Vagina (tissue), 2 donors: ENCODE measurements at regions not wholly inside any gene's neighbourhood (a gene's known extent, or its start where the extent isn't known, plus 50 kb on each side); places are given as distances from the start of the nearest gene placed in this dataset.

ENCODE experiments used
- DNase-seq, 2 donors: peaks; one replicate each; pipeline ENCODE4 v3.0.0-alpha.2; 2017; ENCODE audit errors: extremely low spot score in 2 of 2
- H3K27ac ChIP-seq: fragments of 200-600 bp; sonication (generic); one replicate; pipeline ENCODE4 v1.5.1; 2019
- H3K27me3 ChIP-seq: fragments of 200-600 bp; sonication (generic); one replicate; pipeline ENCODE4 v1.5.1; 2019
- H3K36me3 ChIP-seq, 2 donors: fragments of 200-600 bp; sonication (generic); one replicate each; pipeline ENCODE4 v1.5.1; 2017 to 2019
- H3K4me1 ChIP-seq: fragments of 200-600 bp; sonication (generic); one replicate; pipeline ENCODE4 v1.5.1; 2019
- H3K4me3 ChIP-seq, 2 donors: fragments of 200-600 bp; sonication (generic); 1 replicate in 1 of 2; 2 replicates in 1 of 2; pipeline ENCODE4 v1.5.1; 2016 to 2019
- H3K9me3 ChIP-seq: fragments of 200-600 bp; sonication (generic); one replicate; pipeline ENCODE4 v1.5.1; 2019
- CTCF ChIP-seq, 3 experiments: fragments of 450-650 bp in 2 of 3; fragments of 200-600 bp in 1 of 3; sonication (generic) in 1 of 3; IDR thresholded peaks; one replicate each; pipeline ENCODE4 v1.5.1; 2017 to 2019; ENCODE audit warnings: antibody characterized with exemption in 3 of 3, mild to moderate bottlenecking in 2 of 3, moderate library complexity in 2 of 3
- POLR2A ChIP-seq, 2 donors: fragments of 450-650 bp; IDR thresholded peaks; one replicate each; pipeline ENCODE4 v1.6.1; 2017; ENCODE audit warnings: antibody characterized with exemption in 2 of 2, mild to moderate bottlenecking in 2 of 2, moderate library complexity in 2 of 2
- POLR2AphosphoS5 ChIP-seq, 2 donors: sonication (generic); formaldehyde crosslinking; IDR thresholded peaks; one replicate each; pipeline ENCODE4 v1.9.0; 2017; ENCODE audit warnings: antibody characterized with exemption in 2 of 2, mild to moderate bottlenecking in 2 of 2, low read depth in 1 of 2; ENCODE audit not compliant: insufficient read depth in 1 of 2
- intact Hi-C: fragments of 100-400 bp; cut with DNase I; formaldehyde crosslinking; loops from one replicate; pipeline ENCODE4 v1.15.1; 2023

GRCh38 chr12:114767906-114768722, 84.1 kb upstream of the TBX3 start:
- TF ChIP-seq POLR2A (IDR thresholded peaks at IDR 0.05) = no peak
- no peak for TF ChIP-seq POLR2AphosphoS5 (IDR thresholded peaks at IDR 0.05; ENCODE audit: insufficient read depth in 1 of 2, low read depth in 1 of 2)
- no peak for TF ChIP-seq CTCF (IDR thresholded peaks at IDR 0.05)
- Histone ChIP-seq H3K36me3 (no peaks in the 10 kb centered on the region), H3K4me1 (no peaks in the 10 kb centered on the region), H3K27me3 (no peaks in the 10 kb centered on the region), H3K27ac (no peak overlapping the region), H3K9me3 (no peaks in the 10 kb centered on the region), H3K4me3 (no peak overlapping the region)
- DNase-seq = no peak
- intact Hi-C loops = no loop called here

GRCh38 chr12:114767084-114767760, 83.2 kb upstream of the TBX3 start:
- intact Hi-C loops = no loop called here
- DNase-seq = no peak
- TF ChIP-seq CTCF (IDR thresholded peaks at IDR 0.05) (no peak), POLR2A (IDR thresholded peaks at IDR 0.05) (no peak), POLR2AphosphoS5 (IDR thresholded peaks at IDR 0.05; ENCODE audit: insufficient read depth in 1 of 2, low read depth in 1 of 2) (no peak)
- no peaks in the 10 kb centered on the region for H3K27me3 ChIP-seq
- no peaks in the 10 kb centered on the region for H3K9me3 ChIP-seq
- peaks cover 7% of the 10 kb centered on the region for H3K4me1 ChIP-seq
- no peak overlapping the region for H3K27ac ChIP-seq
- no peaks in the 10 kb centered on the region for H3K36me3 ChIP-seq
- no peak overlapping the region for H3K4me3 ChIP-seq

GRCh38 chr12:114765960-114766691, 82.2 kb upstream of the TBX3 start:
- no peak for DNase-seq
- Histone ChIP-seq H3K36me3 (no peaks in the 10 kb centered on the region), H3K4me3 (no peak overlapping the region), H3K27me3 (no peaks in the 10 kb centered on the region), H3K9me3 (no peaks in the 10 kb centered on the region), H3K27ac (no peak overlapping the region), H3K4me1 (peaks cover 9% of the 10 kb centered on the region)
- TF ChIP-seq POLR2AphosphoS5 (IDR thresholded peaks at IDR 0.05; ENCODE audit: insufficient read depth in 1 of 2, low read depth in 1 of 2) = no peak
- no peak for TF ChIP-seq CTCF (IDR thresholded peaks at IDR 0.05)
- no peak for TF ChIP-seq POLR2A (IDR thresholded peaks at IDR 0.05)
- intact Hi-C loops = no loop called here

DNA sequence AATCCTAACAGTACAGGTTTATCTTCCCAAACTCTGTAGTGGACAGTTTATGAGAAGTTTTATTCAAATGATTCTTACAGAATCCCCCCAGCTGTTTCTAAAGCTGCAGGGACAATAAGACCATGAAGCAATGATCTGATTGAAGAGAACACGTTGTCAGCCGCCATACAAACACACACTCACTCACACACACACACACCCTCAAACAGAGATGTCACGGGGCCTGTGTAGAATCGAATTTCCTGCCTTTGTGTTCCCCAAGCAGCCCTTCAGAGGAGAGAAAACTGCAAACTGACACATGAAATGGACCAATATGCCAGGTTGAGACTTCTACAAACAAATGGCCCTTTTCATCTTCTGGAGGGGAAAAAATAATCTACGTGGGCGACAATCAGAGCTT, 80.5 kb upstream of the TBX3 start:
- no peaks in the 10 kb centered on the region for H3K36me3 ChIP-seq
- H3K27me3 ChIP-seq = no peaks in the 10 kb centered on the region
- H3K4me3 ChIP-seq = no peak overlapping the region
- intact Hi-C loops = no loop called here
- H3K9me3 ChIP-seq = no peaks in the 10 kb centered on the region
- TF ChIP-seq POLR2A (IDR thresholded peaks at IDR 0.05) = no peak
- TF ChIP-seq POLR2AphosphoS5 (IDR thresholded peaks at IDR 0.05; ENCODE audit: insufficient read depth in 1 of 2, low read depth in 1 of 2) = no peak
- TF ChIP-seq CTCF (IDR thresholded peaks at IDR 0.05) = no peak
- H3K4me1 ChIP-seq = peaks cover 9% of the 10 kb centered on the region
- no peak for DNase-seq
- H3K27ac ChIP-seq = no peak overlapping the region
